ENCODE measurements at regions not wholly inside any gene's neighbourhood (a gene's known extent, or its start where the extent isn't known, plus 50 kb on each side); places are given as distances from the start of the nearest gene placed in this dataset.

- H3K4me3 ChIP-seq (ENCODE audit: low read depth, low read length, poor library complexity, severe bottlenecking) = no peak overlapping the region
- TF ChIP-seq CTCF (IDR thresholded peaks at IDR 0.05; ENCODE audit: low read length) (no peak), EZH2 (IDR thresholded peaks at IDR 0.05; ENCODE audit: borderline replicate concordance, low read length) (no peak)
Measured at GRCh38 chr17:53093391-53093790, 729.3 kb upstream of the KIF2B start.

GRCh38 chr17:53092072-53092471, 730.7 kb upstream of the KIF2B start:
- Histone ChIP-seq H3K36me3 (ENCODE audit: insufficient read depth, low read length) (no peaks in the 10 kb centered on the region), H2AFZ (ENCODE audit: low read length) (no peak overlapping the region), H3K9me2 (ENCODE audit: low read depth, low read length) (no peaks in the 10 kb centered on the region), H3K9me3 (ENCODE audit: low read length) (no peaks in the 10 kb centered on the region), H3F3A (ENCODE audit: insufficient read depth, low read length) (no peaks in the 10 kb centered on the region), H4K20me1 (ENCODE audit: insufficient read depth, low read length) (no peaks in the 10 kb centered on the region), H3K9ac (ENCODE audit: low read length) (no peak overlapping the region), H3K27ac (ENCODE audit: low read depth, low read length, poor library complexity, severe bottlenecking) (no peak overlapping the region), H3K4me1 (ENCODE audit: insufficient read depth, low read length, severe bottlenecking) (no peaks in the 10 kb centered on the region), H3K79me2 (ENCODE audit: insufficient read depth, low read length) (no peaks in the 10 kb centered on the region), H3K4me2 (ENCODE audit: low read length) (no peak overlapping the region), H3K27me3 (ENCODE audit: insufficient read depth, low read length) (no peaks in the 10 kb centered on the region), H3K4me3 (ENCODE audit: low read depth, low read length, poor library complexity, severe bottlenecking) (no peak overlapping the region)
- no peak for TF ChIP-seq CTCF (IDR thresholded peaks at IDR 0.05; ENCODE audit: low read length)
- no peak for TF ChIP-seq EZH2 (IDR thresholded peaks at IDR 0.05; ENCODE audit: borderline replicate concordance, low read length)

More at GRCh38 chr17:53093391-53093790, 729.3 kb upstream of the KIF2B start:
- Histone ChIP-seq H3K4me2 (ENCODE audit: low read length) (no peak overlapping the region), H3F3A (ENCODE audit: insufficient read depth, low read length) (no peaks in the 10 kb centered on the region), H3K9me3 (ENCODE audit: low read length) (no peaks in the 10 kb centered on the region), H2AFZ (ENCODE audit: low read length) (no peak overlapping the region), H3K27me3 (ENCODE audit: insufficient read depth, low read length) (no peaks in the 10 kb centered on the region), H3K79me2 (ENCODE audit: insufficient read depth, low read length) (no peaks in the 10 kb centered on the region), H3K4me1 (ENCODE audit: insufficient read depth, low read length, severe bottlenecking) (no peaks in the 10 kb centered on the region), H3K27ac (ENCODE audit: low read depth, low read length, poor library complexity, severe bottlenecking) (no peak overlapping the region), H3K9ac (ENCODE audit: low read length) (no peak overlapping the region), H4K20me1 (ENCODE audit: insufficient read depth, low read length) (no peaks in the 10 kb centered on the region), H3K36me3 (ENCODE audit: insufficient read depth, low read length) (no peaks in the 10 kb centered on the region), H3K9me2 (ENCODE audit: low read depth, low read length) (no peaks in the 10 kb centered on the region)

- Histone ChIP-seq H3K4me2 (ENCODE audit: low read length) (no peak overlapping the region), H4K20me1 (ENCODE audit: insufficient read depth, low read length) (no peaks in the 10 kb centered on the region), H3K9ac (ENCODE audit: low read length) (no peak overlapping the region), H3K27ac (ENCODE audit: low read depth, low read length, poor library complexity, severe bottlenecking) (no peak overlapping the region), H2AFZ (ENCODE audit: low read length) (no peak overlapping the region), H3F3A (ENCODE audit: insufficient read depth, low read length) (no peaks in the 10 kb centered on the region), H3K4me1 (ENCODE audit: insufficient read depth, low read length, severe bottlenecking) (no peaks in the 10 kb centered on the region), H3K9me3 (ENCODE audit: low read length) (no peaks in the 10 kb centered on the region), H3K9me2 (ENCODE audit: low read depth, low read length) (no peaks in the 10 kb centered on the region), H3K4me3 (ENCODE audit: low read depth, low read length, poor library complexity, severe bottlenecking) (no peak overlapping the region), H3K79me2 (ENCODE audit: insufficient read depth, low read length) (no peaks in the 10 kb centered on the region), H3K36me3 (ENCODE audit: insufficient read depth, low read length) (no peaks in the 10 kb centered on the region), H3K27me3 (ENCODE audit: insufficient read depth, low read length) (no peaks in the 10 kb centered on the region)
- TF ChIP-seq CTCF (IDR thresholded peaks at IDR 0.05; ENCODE audit: low read length) (no peak), EZH2 (IDR thresholded peaks at IDR 0.05; ENCODE audit: borderline replicate concordance, low read length) (no peak)
Measured at GRCh38 chr17:53090770-53091169, 732.0 kb upstream of the KIF2B start.

Data from OCI-LY1 (cell line).